ENCODE measurements at regions not wholly inside any gene's neighbourhood (a gene's known extent, or its start where the extent isn't known, plus 50 kb on each side); places are given as distances from the start of the nearest gene placed in this dataset.

- TF ChIP-seq, protein P1, sequence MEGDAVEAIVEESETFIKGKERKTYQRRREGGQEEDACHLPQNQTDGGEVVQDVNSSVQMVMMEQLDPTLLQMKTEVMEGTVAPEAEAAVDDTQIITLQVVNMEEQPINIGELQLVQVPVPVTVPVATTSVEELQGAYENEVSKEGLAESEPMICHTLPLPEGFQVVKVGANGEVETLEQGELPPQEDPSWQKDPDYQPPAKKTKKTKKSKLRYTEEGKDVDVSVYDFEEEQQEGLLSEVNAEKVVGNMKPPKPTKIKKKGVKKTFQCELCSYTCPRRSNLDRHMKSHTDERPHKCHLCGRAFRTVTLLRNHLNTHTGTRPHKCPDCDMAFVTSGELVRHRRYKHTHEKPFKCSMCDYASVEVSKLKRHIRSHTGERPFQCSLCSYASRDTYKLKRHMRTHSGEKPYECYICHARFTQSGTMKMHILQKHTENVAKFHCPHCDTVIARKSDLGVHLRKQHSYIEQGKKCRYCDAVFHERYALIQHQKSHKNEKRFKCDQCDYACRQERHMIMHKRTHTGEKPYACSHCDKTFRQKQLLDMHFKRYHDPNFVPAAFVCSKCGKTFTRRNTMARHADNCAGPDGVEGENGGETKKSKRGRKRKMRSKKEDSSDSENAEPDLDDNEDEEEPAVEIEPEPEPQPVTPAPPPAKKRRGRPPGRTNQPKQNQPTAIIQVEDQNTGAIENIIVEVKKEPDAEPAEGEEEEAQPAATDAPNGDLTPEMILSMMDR (IDR thresholded peaks at IDR 0.05 in 2 of 3, conservative IDR thresholded peaks at IDR 0.05 in 1 of 3; ENCODE audit: control insufficient read depth in 2 of 3, extremely low read depth in 1 of 3, insufficient read depth in 1 of 3, low read depth in 3 of 3, low read length in 3 of 3), result no peak
- TF ChIP-seq, protein P2, sequence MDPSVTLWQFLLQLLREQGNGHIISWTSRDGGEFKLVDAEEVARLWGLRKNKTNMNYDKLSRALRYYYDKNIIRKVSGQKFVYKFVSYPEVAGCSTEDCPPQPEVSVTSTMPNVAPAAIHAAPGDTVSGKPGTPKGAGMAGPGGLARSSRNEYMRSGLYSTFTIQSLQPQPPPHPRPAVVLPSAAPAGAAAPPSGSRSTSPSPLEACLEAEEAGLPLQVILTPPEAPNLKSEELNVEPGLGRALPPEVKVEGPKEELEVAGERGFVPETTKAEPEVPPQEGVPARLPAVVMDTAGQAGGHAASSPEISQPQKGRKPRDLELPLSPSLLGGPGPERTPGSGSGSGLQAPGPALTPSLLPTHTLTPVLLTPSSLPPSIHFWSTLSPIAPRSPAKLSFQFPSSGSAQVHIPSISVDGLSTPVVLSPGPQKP (IDR thresholded peaks at IDR 0.05; ENCODE audit: low read depth, low read length), result no peak
- no peak for TF ChIP-seq POLR2AphosphoS5 (IDR thresholded peaks at IDR 0.05; ENCODE audit: low read length)
- TF ChIP-seq FOXM1 (IDR thresholded peaks at IDR 0.05; ENCODE audit: low read depth, low read length), result no peak
- TF ChIP-seq, protein P3, sequence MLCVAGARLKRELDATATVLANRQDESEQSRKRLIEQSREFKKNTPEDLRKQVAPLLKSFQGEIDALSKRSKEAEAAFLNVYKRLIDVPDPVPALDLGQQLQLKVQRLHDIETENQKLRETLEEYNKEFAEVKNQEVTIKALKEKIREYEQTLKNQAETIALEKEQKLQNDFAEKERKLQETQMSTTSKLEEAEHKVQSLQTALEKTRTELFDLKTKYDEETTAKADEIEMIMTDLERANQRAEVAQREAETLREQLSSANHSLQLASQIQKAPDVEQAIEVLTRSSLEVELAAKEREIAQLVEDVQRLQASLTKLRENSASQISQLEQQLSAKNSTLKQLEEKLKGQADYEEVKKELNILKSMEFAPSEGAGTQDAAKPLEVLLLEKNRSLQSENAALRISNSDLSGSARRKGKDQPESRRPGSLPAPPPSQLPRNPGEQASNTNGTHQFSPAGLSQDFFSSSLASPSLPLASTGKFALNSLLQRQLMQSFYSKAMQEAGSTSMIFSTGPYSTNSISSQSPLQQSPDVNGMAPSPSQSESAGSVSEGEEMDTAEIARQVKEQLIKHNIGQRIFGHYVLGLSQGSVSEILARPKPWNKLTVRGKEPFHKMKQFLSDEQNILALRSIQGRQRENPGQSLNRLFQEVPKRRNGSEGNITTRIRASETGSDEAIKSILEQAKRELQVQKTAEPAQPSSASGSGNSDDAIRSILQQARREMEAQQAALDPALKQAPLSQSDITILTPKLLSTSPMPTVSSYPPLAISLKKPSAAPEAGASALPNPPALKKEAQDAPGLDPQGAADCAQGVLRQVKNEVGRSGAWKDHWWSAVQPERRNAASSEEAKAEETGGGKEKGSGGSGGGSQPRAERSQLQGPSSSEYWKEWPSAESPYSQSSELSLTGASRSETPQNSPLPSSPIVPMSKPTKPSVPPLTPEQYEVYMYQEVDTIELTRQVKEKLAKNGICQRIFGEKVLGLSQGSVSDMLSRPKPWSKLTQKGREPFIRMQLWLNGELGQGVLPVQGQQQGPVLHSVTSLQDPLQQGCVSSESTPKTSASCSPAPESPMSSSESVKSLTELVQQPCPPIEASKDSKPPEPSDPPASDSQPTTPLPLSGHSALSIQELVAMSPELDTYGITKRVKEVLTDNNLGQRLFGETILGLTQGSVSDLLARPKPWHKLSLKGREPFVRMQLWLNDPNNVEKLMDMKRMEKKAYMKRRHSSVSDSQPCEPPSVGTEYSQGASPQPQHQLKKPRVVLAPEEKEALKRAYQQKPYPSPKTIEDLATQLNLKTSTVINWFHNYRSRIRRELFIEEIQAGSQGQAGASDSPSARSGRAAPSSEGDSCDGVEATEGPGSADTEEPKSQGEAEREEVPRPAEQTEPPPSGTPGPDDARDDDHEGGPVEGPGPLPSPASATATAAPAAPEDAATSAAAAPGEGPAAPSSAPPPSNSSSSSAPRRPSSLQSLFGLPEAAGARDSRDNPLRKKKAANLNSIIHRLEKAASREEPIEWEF (IDR thresholded peaks at IDR 0.05; ENCODE audit: insufficient replicate concordance, low read depth, low read length), result no peak
- no peak for TF ChIP-seq BHLHE40 (IDR thresholded peaks at IDR 0.05; ENCODE audit: borderline replicate concordance in 1 of 2, low read depth in 2 of 2, low read length in 1 of 2)
- no peak for TF ChIP-seq TAF1 (IDR thresholded peaks at IDR 0.05; ENCODE audit: borderline replicate concordance, low read depth, low read length)
- TF ChIP-seq SMC3 (IDR thresholded peaks at IDR 0.05; ENCODE audit: borderline replicate concordance, low read length), result no peak
- TF ChIP-seq EZH2 (IDR thresholded peaks at IDR 0.05; ENCODE audit: borderline replicate concordance, control insufficient read depth, low read depth, low read length), result no peak
Observed at GRCh38 chr9:86163503-86163902, 64.1 kb upstream of the GOLM1 start.

Data from GM12878 (cell line).